HL-60 (cell line): ENCODE measurements at regions not wholly inside any gene's neighbourhood (a gene's known extent, or its start where the extent isn't known, plus 50 kb on each side); places are given as distances from the start of the nearest gene placed in this dataset.
"Not testable (repeated sequence)": the region's sequence is repeated elsewhere in the genome, so short reads cannot be mapped to it uniquely, and the experiment has no call there.

Experiments
- DNase-seq, 2 experiments: peaks; one replicate each; pipeline ENCODE4 v3.0.0-alpha.2; 2010 to 2020; ENCODE audit warnings: low read depth in 1 of 2, low spot score in 1 of 2
- H3K27ac ChIP-seq: fragments of 250-450 bp; sonication (Bioruptor Pico); replicated peaks from 2 replicates; pipeline ENCODE4 v1.5.1; 2020; ENCODE audit warnings: mild to moderate bottlenecking, moderate library complexity
- H3K27me3 ChIP-seq: fragments of 250-450 bp; sonication (Bioruptor Pico); 2 replicates; pipeline ENCODE4 v1.5.1; 2021; ENCODE audit warnings: mild to moderate bottlenecking, moderate library complexity; ENCODE audit not compliant: insufficient read depth, poor library complexity, severe bottlenecking
- H3K4me3 ChIP-seq: replicated peaks from 2 replicates; pipeline ENCODE4 v1.5.1; 2011; ENCODE audit warnings: mild to moderate bottlenecking, control low read depth, low read length; ENCODE audit not compliant: insufficient read depth
- CTCF ChIP-seq: IDR thresholded peaks from one replicate; pipeline ENCODE4 v1.5.1; 2011; ENCODE audit warnings: low read length, control low read depth, inconsistent platforms; ENCODE audit not compliant: insufficient read depth
- GABPA ChIP-seq: IDR thresholded peaks from 2 replicates; pipeline ENCODE4 v1.6.1; 2012; ENCODE audit warnings: low read depth
- POLR2AphosphoS5 ChIP-seq: IDR thresholded peaks from 2 replicates; pipeline ENCODE4 v1.6.1; 2012; ENCODE audit warnings: low read depth
- SPI1 ChIP-seq: IDR thresholded peaks from 2 replicates; pipeline ENCODE4 v1.6.1; 2012; ENCODE audit warnings: low read depth, mild to moderate bottlenecking, borderline replicate concordance
- TF ChIP-seq, protein P1 (sequence below): IDR thresholded peaks from 2 replicates; pipeline ENCODE4 v1.6.1; 2012; ENCODE audit warnings: low read depth; ENCODE audit not compliant: insufficient replicate concordance

DNA sequence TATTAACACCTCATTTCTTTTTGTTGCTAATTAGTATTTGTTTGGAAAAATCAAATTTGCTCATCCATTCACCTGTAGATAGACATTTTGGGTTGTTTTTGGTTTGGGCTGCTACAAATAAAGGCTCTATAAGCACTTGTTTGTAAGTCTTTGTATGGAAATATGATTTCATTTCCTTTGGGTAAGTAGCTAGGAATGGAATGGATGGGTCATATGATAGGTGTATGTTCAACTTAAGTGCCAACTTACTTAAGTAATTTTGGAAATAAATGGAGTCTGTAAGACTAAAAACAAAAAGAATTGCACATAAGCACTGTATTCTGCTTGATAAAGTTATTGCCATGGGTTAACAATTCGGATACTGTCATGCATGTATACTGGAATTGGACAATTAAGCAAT lies 157.7 kb upstream of the NAMPT start:
- DNase-seq, result no peak
- Histone ChIP-seq H3K27me3 (no peaks in the 10 kb centered on the region), H3K27ac (no peak overlapping the region), H3K4me3 (no peak overlapping the region)
- TF ChIP-seq POLR2AphosphoS5 (no peak), GABPA (no peak), CTCF (no peak), SPI1 (no peak)
- TF ChIP-seq, protein P1, sequence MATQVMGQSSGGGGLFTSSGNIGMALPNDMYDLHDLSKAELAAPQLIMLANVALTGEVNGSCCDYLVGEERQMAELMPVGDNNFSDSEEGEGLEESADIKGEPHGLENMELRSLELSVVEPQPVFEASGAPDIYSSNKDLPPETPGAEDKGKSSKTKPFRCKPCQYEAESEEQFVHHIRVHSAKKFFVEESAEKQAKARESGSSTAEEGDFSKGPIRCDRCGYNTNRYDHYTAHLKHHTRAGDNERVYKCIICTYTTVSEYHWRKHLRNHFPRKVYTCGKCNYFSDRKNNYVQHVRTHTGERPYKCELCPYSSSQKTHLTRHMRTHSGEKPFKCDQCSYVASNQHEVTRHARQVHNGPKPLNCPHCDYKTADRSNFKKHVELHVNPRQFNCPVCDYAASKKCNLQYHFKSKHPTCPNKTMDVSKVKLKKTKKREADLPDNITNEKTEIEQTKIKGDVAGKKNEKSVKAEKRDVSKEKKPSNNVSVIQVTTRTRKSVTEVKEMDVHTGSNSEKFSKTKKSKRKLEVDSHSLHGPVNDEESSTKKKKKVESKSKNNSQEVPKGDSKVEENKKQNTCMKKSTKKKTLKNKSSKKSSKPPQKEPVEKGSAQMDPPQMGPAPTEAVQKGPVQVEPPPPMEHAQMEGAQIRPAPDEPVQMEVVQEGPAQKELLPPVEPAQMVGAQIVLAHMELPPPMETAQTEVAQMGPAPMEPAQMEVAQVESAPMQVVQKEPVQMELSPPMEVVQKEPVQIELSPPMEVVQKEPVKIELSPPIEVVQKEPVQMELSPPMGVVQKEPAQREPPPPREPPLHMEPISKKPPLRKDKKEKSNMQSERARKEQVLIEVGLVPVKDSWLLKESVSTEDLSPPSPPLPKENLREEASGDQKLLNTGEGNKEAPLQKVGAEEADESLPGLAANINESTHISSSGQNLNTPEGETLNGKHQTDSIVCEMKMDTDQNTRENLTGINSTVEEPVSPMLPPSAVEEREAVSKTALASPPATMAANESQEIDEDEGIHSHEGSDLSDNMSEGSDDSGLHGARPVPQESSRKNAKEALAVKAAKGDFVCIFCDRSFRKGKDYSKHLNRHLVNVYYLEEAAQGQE, result no peak

DNA sequence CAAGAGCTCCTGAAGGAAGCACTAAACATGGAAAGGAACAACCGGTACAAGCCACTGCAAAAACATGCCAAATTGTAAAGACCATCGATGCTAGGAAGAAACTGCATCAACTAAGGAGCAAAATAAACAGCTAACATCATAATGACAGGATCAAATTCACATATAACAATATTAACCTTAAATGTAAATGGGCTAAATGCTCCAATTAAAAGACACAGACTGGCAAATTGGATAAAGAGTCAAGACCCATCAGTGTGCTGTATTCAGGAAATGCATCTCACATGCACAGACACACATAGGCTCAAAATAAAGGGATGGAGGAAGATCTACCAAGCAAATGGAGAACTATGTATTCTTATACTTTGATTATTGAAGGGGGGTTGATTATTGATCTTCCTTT lies 156.6 kb upstream of the NAMPT start:
- H3K27me3 ChIP-seq, H3K27ac ChIP-seq, DNase-seq, H3K4me3 ChIP-seq: not testable (repeated sequence)

DNA sequence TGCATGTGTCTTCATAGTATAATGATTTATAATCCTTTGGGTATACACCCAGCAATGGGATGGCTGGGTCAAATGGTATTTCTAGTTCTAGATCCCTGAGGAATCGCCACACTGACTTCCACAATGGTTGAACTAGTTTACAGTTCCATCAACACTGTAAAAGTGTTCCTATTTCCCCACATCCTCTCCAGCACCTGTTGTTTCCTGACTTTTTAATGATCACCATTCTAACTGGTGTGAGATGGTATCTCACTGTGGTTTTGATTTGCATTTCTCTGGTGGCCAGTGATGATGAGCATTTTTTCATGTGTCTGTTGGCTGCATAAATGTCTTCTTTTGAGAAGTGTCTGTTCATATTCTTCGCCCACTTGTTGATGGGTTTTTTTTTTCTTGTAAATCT lies 152.2 kb upstream of the NAMPT start:
- not testable (repeated sequence) for H3K27me3 ChIP-seq, H3K4me3 ChIP-seq, DNase-seq, H3K27ac ChIP-seq

GRCh38 chr7:106433377-106433776 lies 148.6 kb upstream of the NAMPT start:
- TF ChIP-seq POLR2AphosphoS5 (no peak), SPI1 (no peak)
- Histone ChIP-seq H3K27me3 (no peaks in the 10 kb centered on the region), H3K27ac (no peak overlapping the region), H3K4me3 (no peak overlapping the region)
- DNase-seq, result no peak

DNA sequence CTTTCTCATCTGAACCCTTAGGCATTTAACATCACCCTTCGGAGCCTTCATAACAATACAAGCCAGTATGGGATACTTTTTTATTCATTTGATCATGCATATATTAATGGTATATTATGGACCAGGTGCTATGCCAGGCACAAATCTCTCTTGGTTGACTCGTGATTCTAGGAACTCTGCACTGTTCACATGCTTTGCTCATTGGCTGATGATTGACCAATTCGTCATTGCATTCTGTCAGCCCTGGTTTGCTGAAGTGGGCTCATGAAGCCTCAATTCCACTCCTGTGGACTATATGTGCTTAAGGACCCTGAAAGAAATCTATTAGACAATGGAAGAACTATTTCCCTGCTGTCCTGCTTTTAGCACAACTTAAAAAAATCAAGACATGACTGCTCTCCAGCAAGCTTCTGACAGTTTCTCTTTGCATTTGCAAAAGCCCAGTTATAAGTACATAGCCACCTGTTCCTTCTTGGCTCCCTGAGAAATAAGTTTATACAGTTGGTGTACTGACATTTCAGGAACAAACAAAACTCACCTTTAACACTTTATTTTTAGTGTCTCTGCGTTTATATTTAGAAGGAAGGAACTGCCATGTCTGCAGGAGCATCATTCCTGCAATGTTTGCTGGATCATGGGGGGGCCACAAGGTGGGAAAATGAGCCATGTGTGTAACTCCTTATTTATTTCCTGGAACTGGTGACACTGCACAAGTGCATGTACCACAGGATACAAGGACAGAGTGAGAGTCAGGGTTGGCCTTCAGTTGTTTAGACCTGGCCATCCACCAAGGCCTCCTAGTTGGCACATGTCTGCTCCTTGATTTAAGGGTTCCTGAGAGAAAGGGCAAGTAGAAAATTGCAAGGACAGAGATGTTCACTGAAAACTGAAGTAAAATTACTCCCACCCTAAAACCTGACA lies 146.0 kb upstream of the NAMPT start:
- DNase-seq, result no peak
- TF ChIP-seq POLR2AphosphoS5 (no peak), CTCF (no peak), GABPA (no peak), SPI1 (no peak)
- TF ChIP-seq, protein P1, result no peak
- H3K27ac ChIP-seq, result no peak overlapping the region
- H3K4me3 ChIP-seq, result no peak overlapping the region
- H3K27me3 ChIP-seq, result no peaks in the 10 kb centered on the region
